B cell (primary cell): ENCODE measurements at regions not wholly inside any gene's neighbourhood (a gene's known extent, or its start where the extent isn't known, plus 50 kb on each side); places are given as distances from the start of the nearest gene placed in this dataset.

Experiments
- ATAC-seq: fragments of 200-7000 bp; cut with Tn5 transposase; one replicate; pipeline ENCODE4 v1.10.0; 2021; ENCODE audit warnings: low read depth, mild to moderate bottlenecking, moderate number of reproducible peaks, moderate library complexity
- CTCF ChIA-PET: fragments of 350-600 bp; sonication (Branson Sonifier 250); formaldehyde crosslinking; loops from one replicate; lab custom pipeline; 2021; ENCODE audit warnings: antibody characterized with exemption, inconsistent platforms; lab: Charles Lee
- POLR2A ChIA-PET: fragments of 350-600 bp; sonication (Branson Sonifier 250); formaldehyde crosslinking; loops from one replicate; lab custom pipeline; 2021; ENCODE audit warnings: antibody characterized with exemption; lab: Charles Lee
- DNase-seq: peaks from one replicate; pipeline ENCODE4 v3.0.0; 2013
- H2AFZ ChIP-seq: 2 replicates; pipeline ENCODE4 v1.6.1; 2012; ENCODE audit warnings: mild to moderate bottlenecking, low read depth, low read length; ENCODE audit not compliant: insufficient read depth, poor library complexity, severe bottlenecking
- H3K27ac ChIP-seq, 2 donors: 1 replicate in 1 of 2; 2 replicates in 1 of 2; pipeline ENCODE4 v1.5.1; 2012 to 2013; ENCODE audit warnings: low read length in 2 of 2, mild to moderate bottlenecking in 2 of 2, moderate library complexity in 1 of 2
- H3K27me3 ChIP-seq, 4 experiments: fragments of 200-600 bp in 1 of 4; sonication (generic) in 1 of 4; replicated peaks in 1 of 4; 1 replicate in 2 of 4; 2 replicates in 2 of 4; pipeline versions ENCODE4 v1.6.1 to v1.7.0; 2013 to 2016; ENCODE audit warnings: low read length in 3 of 4, mild to moderate bottlenecking in 2 of 4, mixed read lengths in 1 of 4, moderate library complexity in 1 of 4; ENCODE audit not compliant: insufficient read depth in 4 of 4, control insufficient read depth in 3 of 4; ENCODE audit errors: control extremely low read depth in 1 of 4
- H3K36me3 ChIP-seq, 2 experiments: replicated peaks in 1 of 2; 1 replicate in 1 of 2; 2 replicates in 1 of 2; pipeline versions ENCODE4 v1.6.1 to v1.7.1; 2013; ENCODE audit warnings: low read length in 1 of 2; ENCODE audit not compliant: insufficient read depth in 2 of 2, control insufficient read depth in 1 of 2; ENCODE audit errors: control extremely low read depth in 1 of 2, extremely low read depth in 1 of 2
- H3K4me1 ChIP-seq, 2 donors: fragments of 200-600 bp in 1 of 2; sonication (generic) in 1 of 2; 1 replicate in 1 of 2; 2 replicates in 1 of 2; pipeline versions ENCODE4 v1.5.1 to v1.6.1; 2013 to 2017; ENCODE audit warnings: low read length in 2 of 2; ENCODE audit not compliant: control insufficient read depth in 2 of 2, insufficient read depth in 2 of 2
- H3K4me2 ChIP-seq: replicated peaks from 2 replicates; pipeline ENCODE3; 2012; ENCODE audit warnings: mild to moderate bottlenecking, low read depth, low read length; ENCODE audit not compliant: poor library complexity, severe bottlenecking
- H3K4me3 ChIP-seq, 5 experiments: fragments of 200-600 bp in 1 of 5; sonication (generic) in 1 of 5; 1 replicate in 3 of 5; 2 replicates in 2 of 5; pipeline versions ENCODE4 v1.5.1 to v1.7.0; 2011 to 2016; ENCODE audit warnings: low read length in 4 of 5, mild to moderate bottlenecking in 4 of 5, low read depth in 2 of 5, control low read depth in 1 of 5, moderate library complexity in 1 of 5; ENCODE audit not compliant: insufficient read depth in 1 of 5; ENCODE audit errors: control extremely low read depth in 1 of 5, extremely low read depth in 1 of 5
- H3K79me2 ChIP-seq: fragments of 200-600 bp; sonication (generic); one replicate; pipeline ENCODE4 v1.6.0; 2016; ENCODE audit warnings: low read length; ENCODE audit not compliant: control insufficient read depth, insufficient read depth
- H3K9ac ChIP-seq: fragments of 200-600 bp; sonication (generic); 2 replicates; pipeline ENCODE4 v1.6.1; 2017; ENCODE audit warnings: mild to moderate bottlenecking, low read length, moderate library complexity
- H3K9me3 ChIP-seq, 3 donors: one replicate each; pipeline versions ENCODE4 v1.6.1 to v1.7.1; 2013; ENCODE audit warnings: low read length in 2 of 3; ENCODE audit not compliant: control insufficient read depth in 2 of 3, insufficient read depth in 1 of 3; ENCODE audit errors: control extremely low read depth in 1 of 3
- H4K20me1 ChIP-seq: 2 replicates; pipeline ENCODE4 v1.6.0; 2012; ENCODE audit warnings: mild to moderate bottlenecking, low read length; ENCODE audit not compliant: insufficient read depth, control insufficient read depth, poor library complexity, severe bottlenecking
- H3K27ac Mint-ChIP-seq: one replicate; pipeline ENCODE4 v1.8.0; 2021; ENCODE audit warnings: mixed read lengths
- H3K27me3 Mint-ChIP-seq: one replicate; pipeline ENCODE4 v1.8.0; 2021; ENCODE audit warnings: mixed read lengths
- H3K4me1 Mint-ChIP-seq: one replicate; pipeline ENCODE4 v1.8.0; 2021; ENCODE audit warnings: mixed read lengths
- H3K4me3 Mint-ChIP-seq: one replicate; pipeline ENCODE4 v1.8.0; 2021; ENCODE audit warnings: mixed read lengths
- H3K9me3 Mint-ChIP-seq: one replicate; pipeline ENCODE4 v1.8.0; 2022; ENCODE audit warnings: mixed read lengths; ENCODE audit not compliant: insufficient read depth
- EZH2 ChIP-seq: IDR thresholded peaks from 2 replicates; pipeline ENCODE4 v1.6.1; 2012; ENCODE audit warnings: borderline replicate concordance, low read depth, mild to moderate bottlenecking, moderate library complexity, low read length; ENCODE audit not compliant: insufficient read depth, poor library complexity, severe bottlenecking
- WGBS: methylation state at CpG from one replicate; pipeline ENCODE4 v1.1.5; 2013; ENCODE audit warnings: missing lambda C conversion rate; ENCODE audit not compliant: insufficient coverage; 5-methylcytosine and 5-hydroxymethylcytosine counted together
- intact Hi-C: fragments of 100-400 bp; cut with micrococcal nuclease; formaldehyde crosslinking; loops from one replicate; pipeline ENCODE4 v1.10.0; 2022
- TF ChIP-seq, protein P1 (sequence below): fragments of 200-600 bp; IDR thresholded peaks from one replicate; pipeline ENCODE4 v1.8.0; 2022; ENCODE audit warnings: antibody characterized with exemption, mild to moderate bottlenecking

DNA sequence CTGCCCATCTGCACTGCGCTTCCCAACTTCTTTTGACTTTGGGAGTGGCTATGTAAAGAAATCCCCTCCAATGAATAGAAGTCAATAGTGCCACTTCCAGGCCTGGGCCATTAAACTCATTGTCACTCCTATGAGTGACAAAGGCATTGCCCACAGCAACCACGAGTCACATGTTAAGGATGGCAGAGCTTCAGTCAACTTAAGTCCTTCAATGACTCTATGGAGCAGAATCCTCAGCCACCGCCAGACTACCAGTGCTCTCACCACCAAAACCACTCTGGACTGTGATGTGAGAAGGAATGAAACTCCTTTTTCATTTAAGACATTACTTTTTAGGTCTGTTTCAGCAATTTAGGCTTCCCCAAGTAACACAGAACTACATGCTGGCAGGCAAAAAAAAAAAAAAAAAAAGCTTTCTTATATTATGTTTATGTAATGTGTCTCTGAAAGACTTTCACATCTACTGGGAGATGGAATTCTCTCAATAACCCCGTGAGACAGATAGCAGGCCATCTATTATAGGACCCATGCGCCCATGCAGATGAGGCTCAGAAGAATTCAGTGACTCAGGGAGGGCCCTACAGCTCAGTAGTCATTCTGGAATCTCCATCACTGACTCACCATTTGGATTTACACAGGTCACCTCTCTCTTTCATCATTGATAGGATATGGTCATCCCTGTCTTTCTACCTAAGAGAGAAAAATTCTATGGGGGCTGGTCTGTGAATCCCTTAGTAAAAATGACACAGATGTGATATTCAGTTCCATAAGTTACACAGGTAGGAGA lies 180.5 kb downstream of the CEMIP2 start:
- H3K4me2 ChIP-seq, result no peak overlapping the region
- no peaks in the 10 kb centered on the region for H3K79me2 ChIP-seq
- no peaks in the 10 kb centered on the region for H3K4me1 ChIP-seq
- POLR2A ChIA-PET, result no interaction called here
- H3K36me3 ChIP-seq, result no peaks in the 10 kb centered on the region
- H3K9ac ChIP-seq, result no peak overlapping the region
- H4K20me1 ChIP-seq, result no peaks in the 10 kb centered on the region
- H3K27me3 Mint-ChIP-seq, result peaks cover 10% of the 10 kb centered on the region
- CTCF ChIA-PET, result interaction anchor here (0.6 to 0.7 kb wide), 2 partner anchors 18 to 232 kb away, joined by 3 read pairs; no protein-coding TSS in a partner anchor
- intact Hi-C loops, result no loop called here
- ATAC-seq (no peak), DNase-seq (no peak)
- no peaks in the 10 kb centered on the region for H3K9me3 ChIP-seq
- H3K9me3 Mint-ChIP-seq, result no peaks in the 10 kb centered on the region
- WGBS, result 80% methylated on average over 1 of the region's 5 CpGs
- H2AFZ ChIP-seq, result no peak overlapping the region
- H3K27ac Mint-ChIP-seq, result no peak overlapping the region
- no peak overlapping the region for H3K4me3 ChIP-seq
- no peaks in the 10 kb centered on the region for H3K4me1 Mint-ChIP-seq
- H3K27ac ChIP-seq, result no peak overlapping the region
- peaks cover 0 to 6% (median 2%) of the 10 kb centered on the region in 4 experiments for H3K27me3 ChIP-seq
- no peak for TF ChIP-seq EZH2
- TF ChIP-seq, protein P1, sequence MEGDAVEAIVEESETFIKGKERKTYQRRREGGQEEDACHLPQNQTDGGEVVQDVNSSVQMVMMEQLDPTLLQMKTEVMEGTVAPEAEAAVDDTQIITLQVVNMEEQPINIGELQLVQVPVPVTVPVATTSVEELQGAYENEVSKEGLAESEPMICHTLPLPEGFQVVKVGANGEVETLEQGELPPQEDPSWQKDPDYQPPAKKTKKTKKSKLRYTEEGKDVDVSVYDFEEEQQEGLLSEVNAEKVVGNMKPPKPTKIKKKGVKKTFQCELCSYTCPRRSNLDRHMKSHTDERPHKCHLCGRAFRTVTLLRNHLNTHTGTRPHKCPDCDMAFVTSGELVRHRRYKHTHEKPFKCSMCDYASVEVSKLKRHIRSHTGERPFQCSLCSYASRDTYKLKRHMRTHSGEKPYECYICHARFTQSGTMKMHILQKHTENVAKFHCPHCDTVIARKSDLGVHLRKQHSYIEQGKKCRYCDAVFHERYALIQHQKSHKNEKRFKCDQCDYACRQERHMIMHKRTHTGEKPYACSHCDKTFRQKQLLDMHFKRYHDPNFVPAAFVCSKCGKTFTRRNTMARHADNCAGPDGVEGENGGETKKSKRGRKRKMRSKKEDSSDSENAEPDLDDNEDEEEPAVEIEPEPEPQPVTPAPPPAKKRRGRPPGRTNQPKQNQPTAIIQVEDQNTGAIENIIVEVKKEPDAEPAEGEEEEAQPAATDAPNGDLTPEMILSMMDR, result no peak
- no peak overlapping the region for H3K4me3 Mint-ChIP-seq

DNA sequence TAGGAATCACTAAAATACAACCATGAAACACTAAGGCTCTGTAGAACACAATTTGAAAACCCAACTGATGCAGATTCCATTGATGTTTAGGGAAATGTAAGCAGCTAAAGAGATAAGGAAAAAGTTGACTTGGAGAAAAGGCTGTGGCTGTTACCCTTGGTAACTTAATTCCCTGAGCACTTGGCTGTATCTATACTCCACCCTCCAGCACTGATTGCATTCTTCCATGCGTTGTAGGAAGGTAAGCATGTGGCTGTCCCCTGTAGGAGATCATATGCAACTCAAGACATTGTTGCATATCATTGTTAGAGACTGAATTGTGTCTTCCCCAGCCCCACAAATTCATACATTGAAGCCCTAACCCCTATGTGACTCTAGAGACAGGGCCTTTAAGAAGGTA lies 184.5 kb downstream of the CEMIP2 start:
- no peak for ATAC-seq
- H3K79me2 ChIP-seq, result no peaks in the 10 kb centered on the region
- H3K4me1 ChIP-seq, result no peaks in the 10 kb centered on the region
- no peaks in the 10 kb centered on the region for H3K36me3 ChIP-seq
- H3K27ac ChIP-seq, result no peak overlapping the region
- H3K4me2 ChIP-seq, result no peak overlapping the region
- no peaks in the 10 kb centered on the region for H3K4me1 Mint-ChIP-seq
- H3K4me3 Mint-ChIP-seq, result no peak overlapping the region
- no peaks in the 10 kb centered on the region for H3K9me3 ChIP-seq
- ChIA-PET CTCF (no interaction called here), POLR2A (no interaction called here)
- TF ChIP-seq EZH2, result no peak
- TF ChIP-seq, protein P1, result no peak
- no peak overlapping the region for H3K4me3 ChIP-seq
- intact Hi-C loops, result no loop called here
- no peak for DNase-seq
- no peak overlapping the region for H3K27ac Mint-ChIP-seq
- H4K20me1 ChIP-seq, result no peaks in the 10 kb centered on the region
- no peak overlapping the region for H2AFZ ChIP-seq
- H3K27me3 Mint-ChIP-seq, result peaks cover 6% of the 10 kb centered on the region
- no peaks in the 10 kb centered on the region for H3K27me3 ChIP-seq
- no peak overlapping the region for H3K9ac ChIP-seq
- H3K9me3 Mint-ChIP-seq, result no peaks in the 10 kb centered on the region
- no CpG with 5 or more reads among the region's 1 CpG for WGBS
